Mesodermal cell (in vitro differentiated cells): ENCODE measurements at regions not wholly inside any gene's neighbourhood (a gene's known extent, or its start where the extent isn't known, plus 50 kb on each side); places are given as distances from the start of the nearest gene placed in this dataset.

Source experiments
- H3K27ac ChIP-seq: 2 replicates; pipeline ENCODE4 v1.7.0; 2013; ENCODE audit warnings: mild to moderate bottlenecking, low read depth, low read length, moderate library complexity; ENCODE audit not compliant: severe bottlenecking
- H3K36me3 ChIP-seq: 2 replicates; pipeline ENCODE4 v1.7.1; 2013; ENCODE audit warnings: mild to moderate bottlenecking, low read length, moderate library complexity; ENCODE audit not compliant: control insufficient read depth, insufficient read depth
- H3K4me1 ChIP-seq: one replicate; pipeline ENCODE4 v1.7.1; 2013; ENCODE audit warnings: mild to moderate bottlenecking, low read length; ENCODE audit not compliant: insufficient read depth, control insufficient read depth, poor library complexity, severe bottlenecking
- H3K4me3 ChIP-seq: 2 replicates; pipeline ENCODE4 v1.7.0; 2013; ENCODE audit warnings: low read length, control low read depth, mild to moderate bottlenecking; ENCODE audit not compliant: insufficient read depth, poor library complexity, severe bottlenecking; ENCODE audit errors: extremely low read depth
- H3K9me3 ChIP-seq: 2 replicates; pipeline ENCODE4 v1.7.1; 2013; ENCODE audit warnings: mild to moderate bottlenecking, low read length, moderate library complexity; ENCODE audit not compliant: control insufficient read depth
- WGBS, 2 experiments: methylation state at CpG; one replicate each; pipeline ENCODE4 v1.1.5; 2013; ENCODE audit warnings: missing lambda C conversion rate in 2 of 2; ENCODE audit not compliant: insufficient coverage in 2 of 2; 5-methylcytosine and 5-hydroxymethylcytosine counted together

DNA sequence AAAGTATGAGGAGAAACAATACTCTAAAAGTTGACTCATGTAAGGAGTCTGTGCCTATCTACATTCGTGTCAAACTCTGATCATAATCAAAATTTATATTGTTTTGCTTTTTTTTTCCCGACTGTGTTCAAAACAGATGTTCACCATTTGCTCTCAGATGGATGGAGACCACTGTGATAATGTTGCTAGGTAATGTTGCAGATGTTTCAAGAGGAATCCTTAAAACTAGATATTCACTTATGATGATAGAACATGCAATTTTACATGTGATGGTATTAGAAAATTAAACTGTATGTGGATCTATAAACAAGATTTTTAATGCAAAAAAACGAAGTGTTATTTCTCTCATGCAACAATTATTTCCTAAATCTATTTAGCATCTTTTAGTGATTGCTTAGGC is 1080.1 kb downstream of the REEP3 start:
- Histone ChIP-seq H3K9me3 (no peaks in the 10 kb centered on the region), H3K4me1 (no peaks in the 10 kb centered on the region), H3K27ac (no peak overlapping the region), H3K36me3 (no peaks in the 10 kb centered on the region), H3K4me3 (no peak overlapping the region)
- no CpG with 5 or more reads among the region's 3 CpGs for WGBS, 2 experiments

DNA sequence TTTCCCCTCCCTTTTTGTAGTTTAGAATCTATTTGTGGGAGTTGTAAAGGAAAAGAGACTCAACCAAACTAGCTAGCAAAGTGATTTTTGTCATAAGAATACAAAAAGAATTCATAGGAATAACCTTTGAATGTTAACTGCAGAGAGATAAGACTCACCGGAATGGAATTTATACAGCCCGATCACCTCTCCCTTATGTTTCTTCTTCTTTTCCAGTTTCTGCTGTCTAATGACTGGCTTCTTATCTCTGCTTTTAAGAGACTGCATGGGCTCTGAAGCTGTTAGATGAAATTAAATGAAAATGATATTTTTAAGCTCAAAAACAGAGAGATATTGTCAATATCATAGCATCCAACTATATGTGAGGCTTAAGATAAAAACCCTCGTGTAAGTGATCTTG is 1095.9 kb downstream of the REEP3 start:
- Histone ChIP-seq H3K9me3 (no peaks in the 10 kb centered on the region), H3K27ac (no peak overlapping the region), H3K36me3 (no peaks in the 10 kb centered on the region), H3K4me1 (no peaks in the 10 kb centered on the region), H3K4me3 (no peak overlapping the region)
- WGBS, 2 experiments = 20% methylated on average over 1 of the region's 3 CpGs; no CpG with 5 or more reads in 1 of the 2 experiments

DNA sequence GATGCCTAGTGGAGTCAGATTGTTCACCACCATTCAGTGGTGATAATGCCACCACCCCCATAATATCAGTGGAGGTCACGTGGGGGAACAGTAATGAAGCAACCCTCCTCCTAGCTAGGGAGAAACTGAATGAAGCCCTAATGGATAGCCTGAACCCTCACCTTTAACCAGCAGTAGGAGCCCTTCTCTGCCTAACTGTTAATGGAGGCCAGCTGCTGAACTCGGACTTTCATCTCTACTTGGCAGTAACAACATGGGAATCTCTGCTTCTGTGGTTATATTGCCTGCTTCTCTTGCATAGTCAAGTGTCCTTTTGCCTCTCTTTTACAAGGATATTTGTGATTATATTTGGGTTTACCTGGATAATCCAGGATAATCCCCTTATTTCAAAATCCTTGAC is 1097.9 kb downstream of the REEP3 start:
- H3K9me3 ChIP-seq = no peaks in the 10 kb centered on the region
- 83 to 100% methylated on average over 1 to 2 of the region's 2 CpGs for WGBS, 2 experiments
- H3K36me3 ChIP-seq = no peaks in the 10 kb centered on the region
- no peak overlapping the region for H3K27ac ChIP-seq
- no peaks in the 10 kb centered on the region for H3K4me1 ChIP-seq
- no peak overlapping the region for H3K4me3 ChIP-seq

DNA sequence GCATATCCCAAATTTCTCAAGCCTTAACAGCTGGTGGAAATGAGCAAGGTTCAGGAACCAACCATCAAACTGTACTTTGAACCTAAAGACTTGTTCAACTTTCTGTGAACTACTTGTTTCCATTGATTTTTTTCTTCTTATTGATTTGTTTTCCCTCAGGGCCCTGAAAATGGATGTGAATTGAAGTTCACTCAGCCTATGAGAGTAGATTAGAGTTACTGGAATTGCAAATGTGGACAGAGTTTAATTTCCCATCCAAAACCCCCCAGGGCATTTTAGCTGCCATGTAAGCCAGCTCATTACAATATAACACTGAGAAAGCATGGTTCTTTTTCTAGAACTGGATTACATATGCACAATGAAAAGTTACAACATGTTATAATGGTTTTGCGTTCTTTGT is 1105.7 kb downstream of the REEP3 start:
- Histone ChIP-seq H3K36me3 (no peaks in the 10 kb centered on the region), H3K27ac (no peak overlapping the region), H3K4me3 (no peak overlapping the region), H3K9me3 (no peaks in the 10 kb centered on the region), H3K4me1 (no peaks in the 10 kb centered on the region)
- WGBS, 2 experiments = no CpG with 5 or more reads among the region's 1 CpG

DNA sequence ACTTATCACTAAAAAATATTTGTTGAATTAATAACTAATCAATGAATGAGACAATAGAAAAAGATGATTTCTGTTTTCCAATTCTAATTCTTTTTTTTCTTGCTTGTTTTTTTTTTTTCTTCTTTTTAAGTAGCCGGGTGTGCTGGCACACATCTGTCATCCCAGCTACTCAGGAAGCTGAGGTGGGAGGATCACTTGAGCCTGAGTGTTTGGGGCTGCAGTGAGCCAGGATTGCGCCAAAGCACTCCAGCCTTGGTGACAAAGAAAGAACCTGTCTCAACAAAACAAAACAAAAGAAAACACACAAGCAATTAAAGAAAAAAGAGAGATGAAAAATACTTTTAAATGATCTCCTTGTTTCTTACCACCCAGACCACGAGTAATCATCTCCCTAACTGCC is 1109.3 kb downstream of the REEP3 start:
- H3K9me3 ChIP-seq = no peaks in the 10 kb centered on the region
- WGBS, 2 experiments = no CpG with 5 or more reads among the region's 3 CpGs
- H3K36me3 ChIP-seq = no peaks in the 10 kb centered on the region
- H3K4me1 ChIP-seq = no peaks in the 10 kb centered on the region
- H3K4me3 ChIP-seq = no peak overlapping the region
- no peak overlapping the region for H3K27ac ChIP-seq

DNA sequence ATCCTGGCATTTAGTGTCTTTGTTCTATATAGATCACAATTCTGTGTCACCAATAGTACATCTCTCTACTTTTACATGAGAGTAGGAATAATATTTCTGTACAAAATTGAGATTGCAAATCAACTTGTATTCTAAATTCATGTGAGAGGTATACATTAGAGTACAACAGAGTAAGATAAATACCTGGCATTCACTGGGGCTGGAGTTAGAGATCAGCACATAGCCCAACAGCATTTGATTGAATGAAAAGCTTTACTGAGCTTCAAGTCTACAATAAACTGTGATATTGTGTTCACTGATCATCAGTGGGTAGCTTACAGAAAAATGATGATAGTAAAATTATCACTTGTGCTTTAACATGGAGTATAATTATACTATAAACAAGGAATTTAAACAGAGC is 1114.7 kb downstream of the REEP3 start:
- Histone ChIP-seq H3K4me1 (no peaks in the 10 kb centered on the region), H3K9me3 (no peaks in the 10 kb centered on the region), H3K4me3 (no peak overlapping the region), H3K27ac (no peak overlapping the region), H3K36me3 (no peaks in the 10 kb centered on the region)

DNA sequence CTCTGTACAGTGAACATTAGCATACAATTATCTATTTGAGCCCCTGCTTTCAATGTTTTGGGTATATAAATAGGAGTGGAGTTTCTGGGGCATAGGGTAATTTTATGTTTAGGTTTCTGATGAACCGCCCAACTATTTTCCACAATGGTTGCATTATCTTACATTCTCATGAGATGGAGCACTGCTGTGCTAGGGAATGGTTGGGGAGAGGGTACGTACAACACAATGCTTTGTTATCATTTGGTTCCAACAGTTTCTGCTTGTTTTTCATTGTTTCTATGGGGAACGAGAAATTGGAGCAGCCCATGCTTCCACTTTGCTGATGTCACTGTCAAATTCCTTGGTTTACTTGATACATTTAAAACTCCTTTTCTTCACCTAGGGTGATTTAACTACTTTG is 1115.3 kb downstream of the REEP3 start:
- Histone ChIP-seq H3K27ac (no peak overlapping the region), H3K9me3 (no peaks in the 10 kb centered on the region), H3K36me3 (no peaks in the 10 kb centered on the region), H3K4me1 (no peaks in the 10 kb centered on the region), H3K4me3 (no peak overlapping the region)
- 70 to 92% methylated on average over 1 to 2 of the region's 3 CpGs for WGBS, 2 experiments

DNA sequence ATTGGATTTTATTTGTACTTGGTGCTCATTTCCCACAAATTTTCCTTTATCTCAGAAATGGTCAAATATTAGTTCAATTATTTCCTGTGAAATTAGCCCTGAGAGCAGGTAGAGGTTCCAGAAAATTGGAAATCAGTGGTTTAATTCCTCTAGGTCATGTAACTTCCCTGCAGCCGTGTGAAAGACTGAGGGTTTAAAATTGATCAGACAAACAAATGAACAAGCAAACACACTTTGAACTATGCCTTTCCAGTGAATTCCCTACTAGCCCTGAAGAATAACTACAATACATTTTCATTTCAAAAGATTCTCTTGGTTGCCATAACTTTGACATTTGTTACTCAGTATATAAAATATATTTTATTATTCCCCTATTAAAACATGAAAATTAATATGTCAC is 1116.7 kb downstream of the REEP3 start:
- Histone ChIP-seq H3K36me3 (no peaks in the 10 kb centered on the region), H3K27ac (no peak overlapping the region), H3K9me3 (no peaks in the 10 kb centered on the region), H3K4me1 (no peaks in the 10 kb centered on the region), H3K4me3 (no peak overlapping the region)
- WGBS, 2 experiments = no CpG with 5 or more reads among the region's 1 CpG

DNA sequence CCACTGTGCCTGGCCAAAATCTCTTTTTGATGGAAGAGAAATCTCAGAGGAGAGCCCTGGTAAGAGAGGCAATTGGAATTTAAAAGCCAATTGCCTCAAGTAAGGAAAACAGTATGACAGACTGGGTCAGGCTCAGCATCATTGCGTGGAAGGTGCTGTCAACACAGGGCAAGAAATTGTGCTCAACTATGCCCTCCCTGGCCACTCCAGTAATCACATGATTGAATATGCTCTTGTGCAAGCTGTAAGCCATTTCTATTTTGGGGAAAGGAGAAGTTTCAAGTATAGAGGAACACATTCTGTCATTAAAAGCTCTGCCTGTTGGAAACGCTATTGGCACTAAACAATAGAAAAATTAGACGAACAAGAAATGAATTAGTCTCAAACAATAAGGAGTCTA is 1127.7 kb downstream of the REEP3 start:
- Histone ChIP-seq H3K9me3 (no peaks in the 10 kb centered on the region), H3K36me3 (no peaks in the 10 kb centered on the region)

DNA sequence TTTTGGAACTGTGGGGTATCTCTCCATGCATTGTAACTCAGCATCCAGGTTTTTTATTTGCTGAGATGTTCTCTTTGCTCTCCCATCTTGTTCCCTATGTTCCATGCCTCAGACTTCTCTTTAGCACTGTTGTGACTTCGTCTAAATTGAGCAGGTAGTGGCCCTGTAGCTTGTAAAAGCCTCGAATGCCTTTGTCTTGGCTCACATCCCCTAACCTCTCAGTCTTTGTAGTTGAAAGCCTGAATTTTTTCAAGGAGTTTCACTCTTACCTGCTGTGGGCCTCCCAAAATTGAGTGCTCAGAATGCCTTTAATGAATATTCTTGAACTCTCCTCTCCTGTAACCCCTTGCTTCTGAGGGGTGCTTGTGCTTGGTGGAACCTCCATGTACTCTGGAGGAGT is 1137.3 kb downstream of the REEP3 start:
- Histone ChIP-seq H3K27ac (no peak overlapping the region), H3K4me1 (peaks cover 4% of the 10 kb centered on the region), H3K36me3 (no peaks in the 10 kb centered on the region), H3K4me3 (no peak overlapping the region), H3K9me3 (no peaks in the 10 kb centered on the region)
- WGBS, 2 experiments = 43 to 75% methylated on average over 1 of the region's 2 CpGs

More for the DNA sequence above, 1127.7 kb downstream of the REEP3 start:
- Histone ChIP-seq H3K27ac (no peak overlapping the region), H3K4me1 (no peaks in the 10 kb centered on the region), H3K4me3 (no peak overlapping the region)
- 71 to 86% methylated on average over 1 to 2 of the region's 3 CpGs for WGBS, 2 experiments

DNA sequence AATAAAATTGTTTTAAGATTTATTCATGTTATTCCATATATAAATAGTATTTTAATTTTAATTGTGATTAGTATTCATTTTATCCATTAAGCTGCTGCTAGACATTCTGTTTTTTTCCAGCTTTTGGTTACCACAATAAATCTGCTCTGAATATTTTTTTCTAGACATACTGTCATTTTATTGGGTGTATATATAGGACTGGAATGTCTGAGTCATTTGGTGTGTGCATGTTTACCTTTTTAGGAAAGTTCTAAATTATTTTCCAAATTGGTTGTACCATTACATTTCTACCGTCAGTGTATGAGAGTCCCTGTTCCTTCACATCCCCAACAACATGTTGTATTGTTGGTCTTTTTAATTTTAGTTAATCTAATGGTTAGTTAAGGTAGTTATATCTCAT is 1138.1 kb downstream of the REEP3 start:
- WGBS, 2 experiments = no CpG with 5 or more reads among the region's 1 CpG
- H3K4me3 ChIP-seq = no peak overlapping the region
- peaks cover 4% of the 10 kb centered on the region for H3K4me1 ChIP-seq
- H3K36me3 ChIP-seq = no peaks in the 10 kb centered on the region
- H3K27ac ChIP-seq = no peak overlapping the region
- H3K9me3 ChIP-seq = no peaks in the 10 kb centered on the region

DNA sequence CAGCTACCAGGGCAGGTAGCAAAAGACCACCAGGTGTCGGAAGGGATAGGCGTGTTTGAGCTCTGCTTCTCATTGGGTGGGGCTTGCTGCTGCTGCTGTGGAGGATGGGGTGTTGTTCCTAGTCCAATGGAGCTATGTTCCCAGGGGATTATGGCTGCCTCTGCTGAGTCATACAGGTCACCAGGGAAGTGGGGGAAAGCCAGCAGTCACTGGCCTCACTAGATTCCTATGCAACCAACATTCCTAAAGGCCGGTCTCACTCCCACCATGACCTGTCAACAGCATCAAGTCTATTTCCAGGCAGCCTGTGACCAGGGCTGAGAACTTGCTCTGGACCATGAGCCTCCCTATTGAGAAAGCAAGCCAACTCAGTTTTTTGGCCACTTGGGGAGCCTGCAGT is 1160.8 kb downstream of the REEP3 start:
- H3K9me3 ChIP-seq = no peaks in the 10 kb centered on the region
- H3K4me3 ChIP-seq = no peak overlapping the region
- no peak overlapping the region for H3K27ac ChIP-seq
- WGBS, 2 experiments = 85 to 97% methylated on average over 3 of the region's 3 CpGs
- no peaks in the 10 kb centered on the region for H3K36me3 ChIP-seq
- no peaks in the 10 kb centered on the region for H3K4me1 ChIP-seq
